ENCODE measurements at regions not wholly inside any gene's neighbourhood (a gene's known extent, or its start where the extent isn't known, plus 50 kb on each side); places are given as distances from the start of the nearest gene placed in this dataset.

DNA sequence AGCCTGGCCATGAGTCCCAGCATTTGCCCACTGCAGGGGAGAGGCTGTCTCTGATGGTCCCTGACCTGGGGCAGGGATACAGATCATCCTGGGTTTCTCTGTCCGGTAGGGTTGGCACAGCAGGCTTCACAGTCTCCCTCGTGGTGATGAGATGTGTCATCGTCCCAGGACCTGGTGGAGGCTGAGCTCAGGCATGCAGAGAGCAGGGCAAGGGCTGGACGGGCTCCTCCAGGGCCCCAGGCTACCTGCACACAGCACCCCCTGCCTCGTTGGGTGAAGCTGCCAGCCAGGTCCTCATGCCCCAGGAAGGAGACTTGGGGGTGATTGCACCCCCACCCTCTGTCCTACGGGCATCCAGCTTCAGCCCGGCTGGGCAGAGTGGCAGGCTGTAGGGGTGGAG is 155.8 kb upstream of the GSE1 start:
- TF ChIP-seq, protein P1, sequence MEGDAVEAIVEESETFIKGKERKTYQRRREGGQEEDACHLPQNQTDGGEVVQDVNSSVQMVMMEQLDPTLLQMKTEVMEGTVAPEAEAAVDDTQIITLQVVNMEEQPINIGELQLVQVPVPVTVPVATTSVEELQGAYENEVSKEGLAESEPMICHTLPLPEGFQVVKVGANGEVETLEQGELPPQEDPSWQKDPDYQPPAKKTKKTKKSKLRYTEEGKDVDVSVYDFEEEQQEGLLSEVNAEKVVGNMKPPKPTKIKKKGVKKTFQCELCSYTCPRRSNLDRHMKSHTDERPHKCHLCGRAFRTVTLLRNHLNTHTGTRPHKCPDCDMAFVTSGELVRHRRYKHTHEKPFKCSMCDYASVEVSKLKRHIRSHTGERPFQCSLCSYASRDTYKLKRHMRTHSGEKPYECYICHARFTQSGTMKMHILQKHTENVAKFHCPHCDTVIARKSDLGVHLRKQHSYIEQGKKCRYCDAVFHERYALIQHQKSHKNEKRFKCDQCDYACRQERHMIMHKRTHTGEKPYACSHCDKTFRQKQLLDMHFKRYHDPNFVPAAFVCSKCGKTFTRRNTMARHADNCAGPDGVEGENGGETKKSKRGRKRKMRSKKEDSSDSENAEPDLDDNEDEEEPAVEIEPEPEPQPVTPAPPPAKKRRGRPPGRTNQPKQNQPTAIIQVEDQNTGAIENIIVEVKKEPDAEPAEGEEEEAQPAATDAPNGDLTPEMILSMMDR (IDR thresholded peaks at IDR 0.05) = no peak
- TF ChIP-seq POLR2A (IDR thresholded peaks at IDR 0.05) (no peak), EP300 (IDR thresholded peaks at IDR 0.05) (no peak)
